HepG2 (cell line): ENCODE measurements at regions not wholly inside any gene's neighbourhood (a gene's known extent, or its start where the extent isn't known, plus 50 kb on each side); places are given as distances from the start of the nearest gene placed in this dataset.

Experiments used
- ATAC-seq: fragments of 200-7000 bp; cut with Tn5 transposase; 3 replicates; pipeline ENCODE4 v1.9.1; 2020; ENCODE audit warnings: mild to moderate bottlenecking, moderate library complexity
- BruUV-seq: library from RNA; stranded (reverse); fragments of 400-500 nt; replicated peaks from 2 replicates; lab custom pipeline; 2021; lab: Mats Ljungman, UMichigan
- CTCF ChIA-PET: fragments of 300-600 bp; formaldehyde crosslinking; extraction: SDS; loops from one replicate; lab custom pipeline; 2021; ENCODE audit warnings: low total read pairs, inconsistent platforms, low intra/inter-chr PET ratio; lab: Yijun Ruan, JAX
- POLR2A ChIA-PET: fragments of 350-600 bp; sonication (Branson Sonifier 250); formaldehyde crosslinking; loops from one replicate; lab custom pipeline; 2020; ENCODE audit warnings: antibody characterized with exemption, inconsistent platforms; lab: Yijun Ruan, JAX
- DNase-seq: peaks from one replicate; pipeline ENCODE4 v3.0.0-alpha.2; 2015; ENCODE audit warnings: low spot score
- FAIRE-seq: peaks from 3 replicates; lab custom pipeline; 2011; peaks lifted over from hg19 to GRCh38; lab: Jason Lieb, UNC
- H2AFZ ChIP-seq: one replicate; pipeline ENCODE4 v1.6.1; 2011; ENCODE audit warnings: low read length, inconsistent platforms
- H3K27ac ChIP-seq: fragments of 300-600 bp; 3 replicates; pipeline ENCODE4 v1.8.0; 2011; ENCODE audit warnings: mixed run types, mild to moderate bottlenecking, mixed read lengths, low read length, inconsistent platforms; ENCODE audit not compliant: insufficient read depth; ENCODE audit errors: extremely low read length
- H3K27me3 ChIP-seq, 2 experiments: fragments of 200-600 bp in 1 of 2; 2 replicates in 1 of 2; 3 replicates in 1 of 2; pipeline versions ENCODE4 v1.6.0 to v1.8.0; 2011; ENCODE audit warnings: low read length in 2 of 2, mild to moderate bottlenecking in 2 of 2, moderate library complexity in 2 of 2, inconsistent platforms in 1 of 2; ENCODE audit not compliant: insufficient read depth in 2 of 2, control insufficient read depth in 1 of 2
- H3K36me3 ChIP-seq, 2 experiments: fragments of 200-600 bp in 1 of 2; replicated peaks in 1 of 2; 2 replicates in 1 of 2; 3 replicates in 1 of 2; pipeline versions ENCODE4 v1.5.1 to v1.8.0; 2011; ENCODE audit warnings: low read length in 2 of 2, inconsistent platforms in 1 of 2; ENCODE audit not compliant: insufficient read depth in 2 of 2, control insufficient read depth in 1 of 2
- H3K4me1 ChIP-seq: 2 replicates; pipeline ENCODE4 v1.5.1; 2012; ENCODE audit warnings: low read length, inconsistent platforms; ENCODE audit not compliant: insufficient read depth
- H3K4me2 ChIP-seq: 2 replicates; pipeline ENCODE4 v1.6.0; 2011; ENCODE audit warnings: low read depth, low read length, inconsistent platforms
- H3K4me3 ChIP-seq, 3 experiments: fragments of 200-600 bp in 1 of 3; sonication (generic), shearing (Covaris generic) in 1 of 3; replicated peaks in 1 of 3; 2 replicates each; pipeline ENCODE4 v1.5.1; 2011 to 2016; ENCODE audit warnings: low read length in 3 of 3, inconsistent platforms in 2 of 3, low read depth in 2 of 3, mild to moderate bottlenecking in 2 of 3, control low read depth in 1 of 3, mixed read lengths in 1 of 3; ENCODE audit not compliant: insufficient read depth in 1 of 3
- H3K79me2 ChIP-seq: one replicate; pipeline ENCODE4 v1.6.1; 2011; ENCODE audit warnings: low read length, inconsistent platforms; ENCODE audit not compliant: insufficient read depth
- H3K9ac ChIP-seq: 2 replicates; pipeline ENCODE4 v1.6.0; 2011; ENCODE audit warnings: mild to moderate bottlenecking, low read depth, low read length, inconsistent platforms; ENCODE audit not compliant: insufficient read depth
- H3K9me3 ChIP-seq: 2 replicates; pipeline ENCODE4 v1.5.1; 2012; ENCODE audit warnings: mild to moderate bottlenecking, low read length
- H4K20me1 ChIP-seq: 2 replicates; pipeline ENCODE4 v1.6.0; 2011; ENCODE audit warnings: inconsistent platforms, mild to moderate bottlenecking, low read length, moderate library complexity; ENCODE audit not compliant: insufficient read depth
- CC2D1A ChIP-seq: sonication (generic); formaldehyde crosslinking; IDR thresholded peaks from 2 replicates; pipeline ENCODE4 v1.8.1; 2023; ENCODE audit warnings: mild to moderate bottlenecking, missing genetic modification reagents
- JUNB ChIP-seq: sonication (generic); formaldehyde crosslinking; IDR thresholded peaks from 2 replicates; pipeline ENCODE4 v1.8.0; 2022; ENCODE audit warnings: missing genetic modification reagents, mild to moderate bottlenecking, borderline replicate concordance
- KDM3A ChIP-seq: IDR thresholded peaks from 2 replicates; pipeline ENCODE4 v1.6.1; 2018; ENCODE audit warnings: low read depth, missing compliant biosample characterization
- MTA3 ChIP-seq: sonication (generic); formaldehyde crosslinking; IDR thresholded peaks from 2 replicates; pipeline ENCODE4 v1.4.0; 2020; ENCODE audit warnings: missing genetic modification reagents
- TAF15 ChIP-seq: fragments of 200-400 bp; formaldehyde crosslinking; IDR thresholded peaks from one replicate; pipeline ENCODE4 v1.6.1; 2018; ENCODE audit warnings: mild to moderate bottlenecking, low read depth, low read length; ENCODE audit not compliant: poor library complexity, severe bottlenecking
- ZFP36L2 ChIP-seq: sonication (generic); formaldehyde crosslinking; IDR thresholded peaks from 2 replicates; pipeline ENCODE4 v1.4.0; 2020; ENCODE audit warnings: missing genetic modification reagents
- ZFY ChIP-seq: sonication (generic); formaldehyde crosslinking; IDR thresholded peaks from 2 replicates; pipeline ENCODE4 v1.4.0; 2020; ENCODE audit warnings: missing genetic modification reagents
- ZMYM2 ChIP-seq: sonication (generic); formaldehyde crosslinking; IDR thresholded peaks from 2 replicates; pipeline ENCODE4 v1.8.0; 2022; ENCODE audit warnings: mild to moderate bottlenecking, missing genetic modification reagents
- ZNF282 ChIP-seq: fragments of 450-650 bp; IDR thresholded peaks from 2 replicates; pipeline ENCODE4 v1.6.1; 2018; ENCODE audit not compliant: partially characterized antibody
- ZNF383 ChIP-seq: sonication (generic); formaldehyde crosslinking; IDR thresholded peaks from 2 replicates; pipeline ENCODE4 v1.4.0; 2020; ENCODE audit warnings: missing genetic modification reagents, mild to moderate bottlenecking, borderline replicate concordance
- ZNF720 ChIP-seq: sonication (generic); formaldehyde crosslinking; IDR thresholded peaks from 2 replicates; pipeline ENCODE4 v1.4.0; 2020; ENCODE audit warnings: missing genetic modification reagents
- ZSCAN21 ChIP-seq: sonication (generic); formaldehyde crosslinking; IDR thresholded peaks from 2 replicates; pipeline ENCODE4 v1.8.0; 2022; ENCODE audit warnings: mild to moderate bottlenecking, missing genetic modification reagents, moderate library complexity, borderline replicate concordance
- ZSCAN22 ChIP-seq: sonication (generic); formaldehyde crosslinking; IDR thresholded peaks from 2 replicates; pipeline ENCODE4 v1.4.0; 2020; ENCODE audit warnings: mild to moderate bottlenecking, missing genetic modification reagents
- WGBS: methylation state at CpG from one replicate; pipeline ENCODE4 v1.1.6; 2017; ENCODE audit warnings: low lambda C conversion rate; 5-methylcytosine and 5-hydroxymethylcytosine counted together
- in situ Hi-C: cut with HindIII; loops from 2 replicates; pipeline ENCODE4 v1.10.0; 2017; ENCODE audit warnings: low pct_unique_long_range_greater_than_20kb; ENCODE audit not compliant: extremely low pct_ligation_motif_present
- intact Hi-C: fragments of 100-400 bp; cut with micrococcal nuclease; formaldehyde crosslinking; loops from one replicate; pipeline ENCODE4 v1.10.0; 2022; ENCODE audit not compliant: unreplicated experiment
- TF ChIP-seq, protein P1 (sequence below): conservative IDR thresholded peaks from 2 replicates; pipeline ENCODE4 v1.6.1; 2018; ENCODE audit warnings: missing genetic modification reagents
- TF ChIP-seq, protein P2 (sequence below): sonication (generic); formaldehyde crosslinking; IDR thresholded peaks from 2 replicates; pipeline ENCODE4 v1.8.0; 2022; ENCODE audit warnings: mild to moderate bottlenecking, missing genetic modification reagents
- TF ChIP-seq, protein P3 (sequence below): sonication (generic); formaldehyde crosslinking; IDR thresholded peaks from 2 replicates; pipeline ENCODE4 v1.4.0; 2020; ENCODE audit warnings: missing genetic modification reagents, borderline replicate concordance
- TF ChIP-seq, protein P4 (sequence below): sonication (generic); formaldehyde crosslinking; IDR thresholded peaks from 2 replicates; pipeline ENCODE4 v1.5.0; 2020; ENCODE audit warnings: missing genetic modification reagents

DNA sequence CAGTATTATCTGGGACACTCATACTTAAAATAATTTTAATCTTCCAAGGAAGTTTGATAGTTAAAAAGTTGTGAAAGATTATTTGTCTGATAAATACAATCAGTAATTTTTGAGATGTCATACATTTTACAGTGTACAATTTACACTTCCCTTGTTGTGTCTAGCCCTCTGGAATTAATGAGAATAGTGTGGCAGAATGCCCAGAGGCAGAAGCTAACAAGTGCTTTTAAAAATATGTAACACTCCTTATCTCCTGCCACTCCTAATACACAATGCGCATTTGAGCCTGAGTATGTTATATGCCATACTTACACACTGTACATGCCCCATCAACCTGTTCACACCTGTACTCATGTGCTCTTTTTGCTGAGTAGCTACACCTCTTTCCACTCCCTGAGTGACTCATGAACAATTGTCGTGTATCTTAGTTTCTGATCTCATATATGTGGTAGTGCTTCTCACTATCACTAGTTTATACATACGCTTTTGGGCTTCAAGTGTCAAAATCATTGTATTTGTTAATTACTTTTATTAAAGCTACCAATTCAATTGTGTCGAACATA lies 106.9 kb upstream of the GNAI1 start:
- no peaks in the 10 kb centered on the region for H3K27me3 ChIP-seq
- no peak for FAIRE-seq

More for the DNA sequence above, 106.9 kb upstream of the GNAI1 start:
- no peaks in the 10 kb centered on the region for H4K20me1 ChIP-seq
- no peak overlapping the region for H3K4me2 ChIP-seq
- in situ Hi-C loops, result no loop called here
- CTCF ChIA-PET, result no interaction called here
- no TSS peak for BruUV-seq
- H2AFZ ChIP-seq, result no peak overlapping the region
- H3K27ac ChIP-seq, result no peak overlapping the region
- H3K4me3 ChIP-seq, result no peak overlapping the region
- H3K9me3 ChIP-seq, result no peaks in the 10 kb centered on the region
- TF ChIP-seq KDM3A (no peak), ZFY (CRISPR knock-in tag) (no peak), ZSCAN22 (CRISPR knock-in tag) (no peak), CC2D1A (CRISPR knock-in tag) (no peak), ZFP36L2 (CRISPR knock-in tag) (no peak), ZMYM2 (no peak), ZNF720 (CRISPR knock-in tag) (no peak), ZSCAN21 (CRISPR knock-in tag) (no peak), MTA3 (CRISPR knock-in tag) (no peak), TAF15 (no peak), ZNF282 (no peak), ZNF383 (CRISPR knock-in tag) (no peak), JUNB (CRISPR knock-in tag) (no peak)
- TF ChIP-seq, protein P1, sequence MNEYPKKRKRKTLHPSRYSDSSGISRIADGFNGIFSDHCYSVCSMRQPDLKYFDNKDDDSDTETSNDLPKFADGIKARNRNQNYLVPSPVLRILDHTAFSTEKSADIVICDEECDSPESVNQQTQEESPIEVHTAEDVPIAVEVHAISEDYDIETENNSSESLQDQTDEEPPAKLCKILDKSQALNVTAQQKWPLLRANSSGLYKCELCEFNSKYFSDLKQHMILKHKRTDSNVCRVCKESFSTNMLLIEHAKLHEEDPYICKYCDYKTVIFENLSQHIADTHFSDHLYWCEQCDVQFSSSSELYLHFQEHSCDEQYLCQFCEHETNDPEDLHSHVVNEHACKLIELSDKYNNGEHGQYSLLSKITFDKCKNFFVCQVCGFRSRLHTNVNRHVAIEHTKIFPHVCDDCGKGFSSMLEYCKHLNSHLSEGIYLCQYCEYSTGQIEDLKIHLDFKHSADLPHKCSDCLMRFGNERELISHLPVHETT (CRISPR knock-in tag), result no peak
- TF ChIP-seq, protein P2, sequence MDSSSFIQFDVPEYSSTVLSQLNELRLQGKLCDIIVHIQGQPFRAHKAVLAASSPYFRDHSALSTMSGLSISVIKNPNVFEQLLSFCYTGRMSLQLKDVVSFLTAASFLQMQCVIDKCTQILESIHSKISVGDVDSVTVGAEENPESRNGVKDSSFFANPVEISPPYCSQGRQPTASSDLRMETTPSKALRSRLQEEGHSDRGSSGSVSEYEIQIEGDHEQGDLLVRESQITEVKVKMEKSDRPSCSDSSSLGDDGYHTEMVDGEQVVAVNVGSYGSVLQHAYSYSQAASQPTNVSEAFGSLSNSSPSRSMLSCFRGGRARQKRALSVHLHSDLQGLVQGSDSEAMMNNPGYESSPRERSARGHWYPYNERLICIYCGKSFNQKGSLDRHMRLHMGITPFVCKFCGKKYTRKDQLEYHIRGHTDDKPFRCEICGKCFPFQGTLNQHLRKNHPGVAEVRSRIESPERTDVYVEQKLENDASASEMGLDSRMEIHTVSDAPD (CRISPR knock-in tag), result no peak
- TF ChIP-seq, protein P3, sequence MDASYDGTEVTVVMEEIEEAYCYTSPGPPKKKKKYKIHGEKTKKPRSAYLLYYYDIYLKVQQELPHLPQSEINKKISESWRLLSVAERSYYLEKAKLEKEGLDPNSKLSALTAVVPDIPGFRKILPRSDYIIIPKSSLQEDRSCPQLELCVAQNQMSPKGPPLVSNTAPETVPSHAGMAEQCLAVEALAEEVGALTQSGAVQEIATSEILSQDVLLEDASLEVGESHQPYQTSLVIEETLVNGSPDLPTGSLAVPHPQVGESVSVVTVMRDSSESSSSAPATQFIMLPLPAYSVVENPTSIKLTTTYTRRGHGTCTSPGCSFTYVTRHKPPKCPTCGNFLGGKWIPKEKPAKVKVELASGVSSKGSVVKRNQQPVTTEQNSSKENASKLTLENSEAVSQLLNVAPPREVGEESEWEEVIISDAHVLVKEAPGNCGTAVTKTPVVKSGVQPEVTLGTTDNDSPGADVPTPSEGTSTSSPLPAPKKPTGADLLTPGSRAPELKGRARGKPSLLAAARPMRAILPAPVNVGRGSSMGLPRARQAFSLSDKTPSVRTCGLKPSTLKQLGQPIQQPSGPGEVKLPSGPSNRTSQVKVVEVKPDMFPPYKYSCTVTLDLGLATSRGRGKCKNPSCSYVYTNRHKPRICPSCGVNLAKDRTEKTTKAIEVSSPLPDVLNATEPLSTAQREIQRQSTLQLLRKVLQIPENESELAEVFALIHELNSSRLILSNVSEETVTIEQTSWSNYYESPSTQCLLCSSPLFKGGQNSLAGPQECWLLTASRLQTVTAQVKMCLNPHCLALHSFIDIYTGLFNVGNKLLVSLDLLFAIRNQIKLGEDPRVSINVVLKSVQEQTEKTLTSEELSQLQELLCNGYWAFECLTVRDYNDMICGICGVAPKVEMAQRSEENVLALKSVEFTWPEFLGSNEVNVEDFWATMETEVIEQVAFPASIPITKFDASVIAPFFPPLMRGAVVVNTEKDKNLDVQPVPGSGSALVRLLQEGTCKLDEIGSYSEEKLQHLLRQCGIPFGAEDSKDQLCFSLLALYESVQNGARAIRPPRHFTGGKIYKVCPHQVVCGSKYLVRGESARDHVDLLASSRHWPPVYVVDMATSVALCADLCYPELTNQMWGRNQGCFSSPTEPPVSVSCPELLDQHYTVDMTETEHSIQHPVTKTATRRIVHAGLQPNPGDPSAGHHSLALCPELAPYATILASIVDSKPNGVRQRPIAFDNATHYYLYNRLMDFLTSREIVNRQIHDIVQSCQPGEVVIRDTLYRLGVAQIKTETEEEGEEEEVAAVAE, result no peak
- TF ChIP-seq, protein P4, sequence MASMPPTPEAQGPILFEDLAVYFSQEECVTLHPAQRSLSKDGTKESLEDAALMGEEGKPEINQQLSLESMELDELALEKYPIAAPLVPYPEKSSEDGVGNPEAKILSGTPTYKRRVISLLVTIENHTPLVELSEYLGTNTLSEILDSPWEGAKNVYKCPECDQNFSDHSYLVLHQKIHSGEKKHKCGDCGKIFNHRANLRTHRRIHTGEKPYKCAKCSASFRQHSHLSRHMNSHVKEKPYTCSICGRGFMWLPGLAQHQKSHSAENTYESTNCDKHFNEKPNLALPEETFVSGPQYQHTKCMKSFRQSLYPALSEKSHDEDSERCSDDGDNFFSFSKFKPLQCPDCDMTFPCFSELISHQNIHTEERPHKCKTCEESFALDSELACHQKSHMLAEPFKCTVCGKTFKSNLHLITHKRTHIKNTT, result no peak
- POLR2A ChIA-PET, result no interaction called here
- intact Hi-C loops, result no loop called here
- H3K4me1 ChIP-seq, result no peaks in the 10 kb centered on the region
- WGBS, result 30% methylated on average over 4 of the region's 4 CpGs
- H3K79me2 ChIP-seq, result no peaks in the 10 kb centered on the region
- DNase-seq, result no peak
- H3K9ac ChIP-seq, result no peak overlapping the region
- ATAC-seq, result no peak
- no peaks in the 10 kb centered on the region for H3K36me3 ChIP-seq
